ENCODE measurements at regions not wholly inside any gene's neighbourhood (a gene's known extent, or its start where the extent isn't known, plus 50 kb on each side); places are given as distances from the start of the nearest gene placed in this dataset.

DNA sequence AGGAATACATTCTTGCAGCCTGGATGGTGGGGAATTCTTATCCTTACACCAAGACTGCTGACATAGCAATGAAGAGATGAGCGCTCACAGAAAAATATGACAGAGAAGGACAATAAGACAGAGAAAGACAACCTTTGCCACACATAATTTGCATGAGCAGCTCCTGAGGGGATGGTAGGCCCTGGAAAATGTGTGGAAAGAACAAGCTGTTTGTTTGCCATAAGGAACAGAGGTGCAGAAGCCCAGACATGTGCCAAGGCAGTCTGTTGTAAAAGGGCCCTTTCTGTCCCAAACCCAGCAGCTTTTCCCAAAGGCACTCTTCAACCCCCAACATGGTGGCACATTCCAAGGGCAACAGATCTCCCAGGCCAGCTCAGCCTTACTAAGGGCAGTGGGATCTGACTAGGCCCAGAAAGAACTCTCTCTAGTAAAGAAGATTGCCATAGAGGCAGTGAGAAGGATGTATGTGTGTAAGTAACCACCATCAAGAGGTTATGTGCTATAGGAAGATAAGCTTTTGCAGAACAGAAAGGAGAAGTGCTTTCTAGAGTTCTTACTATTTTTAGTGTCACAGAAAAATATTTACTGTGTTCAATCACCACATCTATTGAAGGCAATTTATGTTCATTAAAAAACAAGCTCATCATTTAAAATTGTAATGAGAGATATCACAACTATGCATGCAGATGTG lies 287.0 kb upstream of the RASGEF1B start:
- TF ChIP-seq, protein P1, sequence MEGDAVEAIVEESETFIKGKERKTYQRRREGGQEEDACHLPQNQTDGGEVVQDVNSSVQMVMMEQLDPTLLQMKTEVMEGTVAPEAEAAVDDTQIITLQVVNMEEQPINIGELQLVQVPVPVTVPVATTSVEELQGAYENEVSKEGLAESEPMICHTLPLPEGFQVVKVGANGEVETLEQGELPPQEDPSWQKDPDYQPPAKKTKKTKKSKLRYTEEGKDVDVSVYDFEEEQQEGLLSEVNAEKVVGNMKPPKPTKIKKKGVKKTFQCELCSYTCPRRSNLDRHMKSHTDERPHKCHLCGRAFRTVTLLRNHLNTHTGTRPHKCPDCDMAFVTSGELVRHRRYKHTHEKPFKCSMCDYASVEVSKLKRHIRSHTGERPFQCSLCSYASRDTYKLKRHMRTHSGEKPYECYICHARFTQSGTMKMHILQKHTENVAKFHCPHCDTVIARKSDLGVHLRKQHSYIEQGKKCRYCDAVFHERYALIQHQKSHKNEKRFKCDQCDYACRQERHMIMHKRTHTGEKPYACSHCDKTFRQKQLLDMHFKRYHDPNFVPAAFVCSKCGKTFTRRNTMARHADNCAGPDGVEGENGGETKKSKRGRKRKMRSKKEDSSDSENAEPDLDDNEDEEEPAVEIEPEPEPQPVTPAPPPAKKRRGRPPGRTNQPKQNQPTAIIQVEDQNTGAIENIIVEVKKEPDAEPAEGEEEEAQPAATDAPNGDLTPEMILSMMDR (conservative IDR thresholded peaks at IDR 0.05 in 1 of 2, IDR thresholded peaks at IDR 0.05 in 1 of 2; ENCODE audit: low read depth in 1 of 2, low read length in 2 of 2): no peak
- no peak for TF ChIP-seq EZH2 (IDR thresholded peaks at IDR 0.05; ENCODE audit: low read length, missing control alignments)
